ENCODE measurements at regions not wholly inside any gene's neighbourhood (a gene's known extent, or its start where the extent isn't known, plus 50 kb on each side); places are given as distances from the start of the nearest gene placed in this dataset.

- Histone ChIP-seq H2AFZ (ENCODE audit: low read length) (no peak overlapping the region), H3K36me3 (ENCODE audit: insufficient read depth, low read length) (peaks cover 60% of the 10 kb centered on the region; the same call in 1 of the 2 replicates)
Observed at GRCh38 chr12:124481772-124482566, 85.4 kb downstream of the NCOR2 start.

GRCh38 chr12:124481257-124481750 lies 86.1 kb downstream of the NCOR2 start:
- TF ChIP-seq EZH2phosphoT487 (IDR thresholded peaks at IDR 0.05; ENCODE audit: borderline replicate concordance) (no peak), CTCF (conservative IDR thresholded peaks at IDR 0.05; ENCODE audit: low read length) (no peak)
- peaks cover 65% of the 10 kb centered on the region for H3K36me3 ChIP-seq (ENCODE audit: insufficient read depth, low read length)
- peaks cover 23% of the 10 kb centered on the region for H3K4me1 ChIP-seq (ENCODE audit: insufficient read depth, low read length, poor library complexity, severe bottlenecking)

More at GRCh38 chr12:124481772-124482566, 85.4 kb downstream of the NCOR2 start:
- TF ChIP-seq CTCF (conservative IDR thresholded peaks at IDR 0.05; ENCODE audit: low read length): no peak
- no peak for TF ChIP-seq EZH2phosphoT487 (IDR thresholded peaks at IDR 0.05; ENCODE audit: borderline replicate concordance)
- peaks cover 4% of the 10 kb centered on the region for H4K20me1 ChIP-seq (ENCODE audit: insufficient read depth, low read length, poor library complexity, severe bottlenecking)
- H3K79me2 ChIP-seq (ENCODE audit: insufficient read depth, low read length): peaks cover 10% of the 10 kb centered on the region; the same call in 1 of the 2 replicates
- peaks cover 23% of the 10 kb centered on the region for H3K4me1 ChIP-seq (ENCODE audit: insufficient read depth, low read length, poor library complexity, severe bottlenecking)
- no peak overlapping the region for H3K4me2 ChIP-seq (ENCODE audit: low read depth, low read length, poor library complexity, severe bottlenecking)
- H3K9ac ChIP-seq (ENCODE audit: low read depth, low read length, poor library complexity, severe bottlenecking): no peak overlapping the region
- H3K9me3 ChIP-seq (ENCODE audit: insufficient read depth, low read depth, low read length): no peaks in the 10 kb centered on the region
- H3K9me2 ChIP-seq (replicated peaks; ENCODE audit: low read depth, low read length): no peaks in the 10 kb centered on the region
- no peak overlapping the region for H3K4me3 ChIP-seq (ENCODE audit: low read length, poor library complexity, severe bottlenecking)
- H3F3A ChIP-seq (ENCODE audit: low read depth): no peaks in the 10 kb centered on the region
- H3K27me3 ChIP-seq (ENCODE audit: insufficient read depth, low read length, poor library complexity, severe bottlenecking): no peaks in the 10 kb centered on the region

GRCh38 chr12:124480469-124481256 lies 86.7 kb downstream of the NCOR2 start:
- Histone ChIP-seq H3K36me3 (ENCODE audit: insufficient read depth, low read length) (peaks cover 65% of the 10 kb centered on the region), H3K27me3 (ENCODE audit: insufficient read depth, low read length, poor library complexity, severe bottlenecking) (no peaks in the 10 kb centered on the region), H3K4me3 (ENCODE audit: low read length, poor library complexity, severe bottlenecking) (no peak overlapping the region), H3K79me2 (ENCODE audit: insufficient read depth, low read length) (peaks cover 13% of the 10 kb centered on the region; the same call in 1 of the 2 replicates), H3K9ac (ENCODE audit: low read depth, low read length, poor library complexity, severe bottlenecking) (no peak overlapping the region), H4K20me1 (ENCODE audit: insufficient read depth, low read length, poor library complexity, severe bottlenecking) (peaks cover 4% of the 10 kb centered on the region), H3K9me2 (replicated peaks; ENCODE audit: low read depth, low read length) (no peaks in the 10 kb centered on the region), H3F3A (ENCODE audit: low read depth) (no peaks in the 10 kb centered on the region), H3K9me3 (ENCODE audit: insufficient read depth, low read depth, low read length) (no peaks in the 10 kb centered on the region), H2AFZ (ENCODE audit: low read length) (no peak overlapping the region), H3K4me2 (ENCODE audit: low read depth, low read length, poor library complexity, severe bottlenecking) (no peak overlapping the region), H3K4me1 (ENCODE audit: insufficient read depth, low read length, poor library complexity, severe bottlenecking) (peaks cover 23% of the 10 kb centered on the region)
- TF ChIP-seq EZH2phosphoT487 (IDR thresholded peaks at IDR 0.05; ENCODE audit: borderline replicate concordance) (no peak), CTCF (conservative IDR thresholded peaks at IDR 0.05; ENCODE audit: low read length) (no peak)

More at GRCh38 chr12:124481257-124481750, 86.1 kb downstream of the NCOR2 start:
- no peak overlapping the region for H3K4me3 ChIP-seq (ENCODE audit: low read length, poor library complexity, severe bottlenecking)
- H3K9me2 ChIP-seq (replicated peaks; ENCODE audit: low read depth, low read length): no peaks in the 10 kb centered on the region
- H3K9ac ChIP-seq (ENCODE audit: low read depth, low read length, poor library complexity, severe bottlenecking): no peak overlapping the region
- H3F3A ChIP-seq (ENCODE audit: low read depth): no peaks in the 10 kb centered on the region
- no peak overlapping the region for H2AFZ ChIP-seq (ENCODE audit: low read length)
- H3K27me3 ChIP-seq (ENCODE audit: insufficient read depth, low read length, poor library complexity, severe bottlenecking): no peaks in the 10 kb centered on the region
- H3K9me3 ChIP-seq (ENCODE audit: insufficient read depth, low read depth, low read length): no peaks in the 10 kb centered on the region
- peaks cover 4% of the 10 kb centered on the region for H4K20me1 ChIP-seq (ENCODE audit: insufficient read depth, low read length, poor library complexity, severe bottlenecking)
- H3K4me2 ChIP-seq (ENCODE audit: low read depth, low read length, poor library complexity, severe bottlenecking): no peak overlapping the region
- peaks cover 10% of the 10 kb centered on the region; the same call in 1 of the 2 replicates for H3K79me2 ChIP-seq (ENCODE audit: insufficient read depth, low read length)

Data from Loucy (cell line).